Body of pancreas (tissue), 4 donors: ENCODE measurements at regions not wholly inside any gene's neighbourhood (a gene's known extent, or its start where the extent isn't known, plus 50 kb on each side); places are given as distances from the start of the nearest gene placed in this dataset.

Source experiments
- CTCF ChIP-seq, 7 experiments: fragments of 450-650 bp in 4 of 7; fragments of 200-600 bp in 3 of 7; sonication (generic) in 3 of 7; IDR thresholded peaks; one replicate each; pipeline ENCODE4 v1.5.1; 2016 to 2019; ENCODE audit warnings: antibody characterized with exemption in 7 of 7
- POLR2A ChIP-seq, 3 donors: fragments of 450-650 bp; IDR thresholded peaks; one replicate each; pipeline ENCODE4 v1.6.1; 2016; ENCODE audit warnings: antibody characterized with exemption in 3 of 3, mild to moderate bottlenecking in 2 of 3

- TF ChIP-seq POLR2A (IDR thresholded peaks at IDR 0.05), result no peak
- no peak for TF ChIP-seq CTCF (IDR thresholded peaks at IDR 0.05)
Observed at GRCh38 chr18:46224181-46224775, 120.1 kb downstream of the HAUS1 start.
